Natural killer cell (primary cell): ENCODE measurements at regions not wholly inside any gene's neighbourhood (a gene's known extent, or its start where the extent isn't known, plus 50 kb on each side); places are given as distances from the start of the nearest gene placed in this dataset.
A peak's percentile ranks its signal among the peaks of the same experiment; 100 is the strongest.

Experiments used
- ATAC-seq, 3 donors: fragments of 150-1000 bp in 2 of 3; fragments of 200-7000 bp in 1 of 3; cut with Tn5 transposase; 1 replicate in 1 of 3; 2 replicates in 2 of 3; pipeline ENCODE4 v1.10.0; 2021; ENCODE audit warnings: mild to moderate bottlenecking in 2 of 3, moderate library complexity in 2 of 3
- DNase-seq, 2 donors: peaks; one replicate each; pipeline versions ENCODE4 v3.0.0 to v3.0.0-alpha.2; 2013 to 2021; ENCODE audit warnings: mixed read lengths in 1 of 2
- H3K27ac ChIP-seq: one replicate; pipeline ENCODE4 v1.5.1; 2013; ENCODE audit warnings: mild to moderate bottlenecking, low read length
- H3K27me3 ChIP-seq: one replicate; pipeline ENCODE4 v1.6.1; 2013; ENCODE audit warnings: low read length; ENCODE audit not compliant: control insufficient read depth, insufficient read depth
- H3K36me3 ChIP-seq: one replicate; pipeline ENCODE4 v1.6.1; 2013; ENCODE audit warnings: low read length; ENCODE audit not compliant: control insufficient read depth, insufficient read depth
- H3K4me1 ChIP-seq: one replicate; pipeline ENCODE4 v1.6.1; 2013; ENCODE audit warnings: low read length; ENCODE audit not compliant: control insufficient read depth, insufficient read depth
- H3K4me3 ChIP-seq: one replicate; pipeline ENCODE4 v1.5.1; 2013; ENCODE audit warnings: low read length
- H3K9me3 ChIP-seq: one replicate; pipeline ENCODE4 v1.6.1; 2013; ENCODE audit warnings: low read length; ENCODE audit not compliant: control insufficient read depth, insufficient read depth
- H3K27ac Mint-ChIP-seq, 2 donors: one replicate each; pipeline ENCODE4 v1.8.0; 2022; ENCODE audit warnings: mild to moderate bottlenecking in 2 of 2, mixed read lengths in 2 of 2, moderate library complexity in 1 of 2
- H3K27me3 Mint-ChIP-seq, 2 donors: one replicate each; pipeline ENCODE4 v1.8.0; 2022; ENCODE audit warnings: low read depth in 2 of 2, mixed read lengths in 2 of 2
- H3K36me3 Mint-ChIP-seq: one replicate; pipeline ENCODE4 v1.8.0; 2022; ENCODE audit warnings: mixed read lengths
- H3K4me1 Mint-ChIP-seq, 2 donors: one replicate each; pipeline ENCODE4 v1.8.0; 2022; ENCODE audit warnings: mixed read lengths in 2 of 2
- H3K4me3 Mint-ChIP-seq: one replicate; pipeline ENCODE4 v1.8.0; 2022; ENCODE audit warnings: mild to moderate bottlenecking, moderate library complexity, mixed read lengths
- H3K9me3 Mint-ChIP-seq, 2 donors: one replicate each; pipeline ENCODE4 v1.8.0; 2022; ENCODE audit warnings: mixed read lengths in 2 of 2
- CTCF ChIP-seq: fragments of 200-600 bp; IDR thresholded peaks from one replicate; pipeline ENCODE4 v1.8.0; 2022; ENCODE audit warnings: antibody characterized with exemption
- WGBS: methylation state at CpG from one replicate; pipeline ENCODE4 v1.1.7; 2013; ENCODE audit warnings: missing lambda C conversion rate; ENCODE audit not compliant: insufficient coverage; 5-methylcytosine and 5-hydroxymethylcytosine counted together
- intact Hi-C: fragments of 100-400 bp; cut with micrococcal nuclease; formaldehyde crosslinking; loops from one replicate; pipeline ENCODE4 v1.14.2; 2022

DNA sequence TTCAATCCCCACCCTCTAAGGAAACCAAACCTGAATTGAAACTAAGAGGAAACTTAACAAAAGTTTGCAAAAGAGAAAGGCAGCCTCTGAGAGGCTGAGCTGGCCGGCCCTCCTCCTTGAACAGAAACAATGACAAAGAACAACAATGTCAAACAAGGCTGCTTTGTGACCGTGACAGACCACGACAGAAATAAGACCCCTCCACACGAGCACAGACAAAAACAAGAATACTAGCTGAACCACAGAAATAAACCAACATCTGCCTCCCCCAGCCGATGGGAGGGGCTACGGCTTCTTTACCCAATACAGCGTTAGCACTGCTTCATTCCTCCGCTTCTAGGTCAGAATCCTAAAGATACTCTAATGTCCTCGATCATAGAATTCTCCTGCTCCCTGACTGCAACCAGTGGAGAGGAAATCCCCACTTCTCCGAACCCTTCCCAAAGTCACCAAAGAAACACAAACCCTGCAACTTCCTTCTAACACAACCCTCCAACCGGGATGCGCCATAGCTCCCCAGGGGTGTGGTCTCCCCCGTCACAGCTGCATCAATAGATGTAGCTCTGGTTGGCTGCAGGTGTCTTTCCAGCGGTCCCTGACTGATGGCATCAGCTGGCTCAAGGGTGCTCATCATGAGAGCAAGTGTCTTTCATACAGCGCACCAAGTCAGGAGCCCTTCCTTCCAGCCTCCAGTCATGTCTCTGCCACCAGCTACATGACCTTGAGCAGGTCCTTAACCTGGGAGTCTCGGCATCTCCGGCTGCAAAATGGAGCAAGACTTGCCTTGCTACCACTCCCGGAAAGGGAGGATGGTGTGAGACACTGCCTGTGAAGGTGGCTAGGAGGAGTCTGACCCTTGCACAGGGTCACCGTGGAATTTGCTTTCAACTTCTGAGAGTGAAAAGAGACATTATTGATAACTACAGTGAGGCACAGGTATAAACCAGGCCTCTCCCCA, 198.6 kb downstream of the HAUS1 start:
- intact Hi-C loops, result no loop called here

GRCh38 chr18:46310258-46310657, 206.1 kb downstream of the HAUS1 start:
- Mint-ChIP-seq H3K4me3 (no peak overlapping the region), H3K4me1 (peaks cover 4% of the 10 kb centered on the region in 2 donors), H3K27ac (no peak overlapping the region), H3K27me3 (peaks cover 0 to 9% of the 10 kb centered on the region in 2 donors), H3K36me3 (no peaks in the 10 kb centered on the region), H3K9me3 (no peaks in the 10 kb centered on the region)
- Histone ChIP-seq H3K4me1 (peaks cover 9% of the 10 kb centered on the region), H3K27ac (no peak overlapping the region), H3K9me3 (no peaks in the 10 kb centered on the region), H3K27me3 (no peaks in the 10 kb centered on the region), H3K36me3 (no peaks in the 10 kb centered on the region), H3K4me3 (no peak overlapping the region)
- no peak for TF ChIP-seq CTCF
- intact Hi-C loops, result no loop called here
- 92% methylated on average over 4 of the region's 4 CpGs for WGBS
- ATAC-seq (no peak), DNase-seq (no peak)

More for the DNA sequence above, 198.6 kb downstream of the HAUS1 start:
- Histone ChIP-seq H3K36me3 (no peaks in the 10 kb centered on the region), H3K27ac (no peak overlapping the region), H3K4me1 (peaks cover 7% of the 10 kb centered on the region), H3K27me3 (no peaks in the 10 kb centered on the region), H3K9me3 (no peaks in the 10 kb centered on the region), H3K4me3 (no peak overlapping the region)
- Mint-ChIP-seq H3K27ac (no peak overlapping the region), H3K9me3 (no peaks in the 10 kb centered on the region), H3K4me1 (peaks cover 17% of the 10 kb centered on the region in 2 donors), H3K27me3 (peaks cover 12 to 22% of the 10 kb centered on the region in 2 donors), H3K36me3 (no peaks in the 10 kb centered on the region), H3K4me3 (peak overlapping the region; percentile 33)
- no peak for DNase-seq
- 76% methylated on average over 19 of the region's 19 CpGs for WGBS
- no peak for TF ChIP-seq CTCF
- ATAC-seq, result no peak

DNA sequence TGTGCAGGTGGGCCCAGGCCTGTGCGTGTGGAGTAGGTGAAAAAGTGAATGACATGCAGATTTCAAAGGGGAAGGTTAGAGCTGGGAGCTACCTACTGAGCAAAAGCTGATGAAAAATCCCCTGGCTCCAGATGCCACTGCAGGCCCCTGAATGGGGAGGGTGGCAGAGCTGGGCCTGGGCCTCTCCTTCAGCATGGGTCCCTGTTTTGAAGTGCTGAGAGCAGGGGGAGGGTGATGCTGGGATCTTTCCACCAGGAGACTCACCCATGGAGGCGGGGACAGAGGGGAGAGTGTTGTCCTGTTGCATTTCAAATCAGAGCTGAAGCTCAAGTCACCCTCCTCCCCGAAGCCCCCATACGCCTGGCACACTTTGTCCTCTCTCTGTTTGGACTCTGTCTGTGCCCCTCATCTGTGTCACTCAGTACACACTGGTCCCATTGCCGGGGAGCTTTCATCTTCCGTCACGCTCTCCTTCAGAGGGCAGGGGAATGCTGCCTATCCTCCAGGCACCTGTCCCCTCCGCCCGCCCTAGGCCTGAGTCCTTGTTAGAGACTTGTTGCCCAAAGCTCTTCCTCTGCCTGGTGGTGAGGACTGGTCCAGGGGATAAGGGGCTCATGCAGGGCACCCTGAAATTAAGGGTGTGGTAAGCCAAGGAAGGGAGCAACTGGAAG, 206.6 kb downstream of the HAUS1 start:
- Histone ChIP-seq H3K4me3 (no peak overlapping the region), H3K36me3 (no peaks in the 10 kb centered on the region), H3K27me3 (no peaks in the 10 kb centered on the region), H3K4me1 (peaks cover 12% of the 10 kb centered on the region), H3K27ac (no peak overlapping the region), H3K9me3 (no peaks in the 10 kb centered on the region)
- 89% methylated on average over 9 of the region's 9 CpGs for WGBS
- Mint-ChIP-seq H3K4me1 (peaks cover 4% of the 10 kb centered on the region in 2 donors), H3K27me3 (peaks cover 0 to 9% of the 10 kb centered on the region in 2 donors), H3K9me3 (no peaks in the 10 kb centered on the region), H3K4me3 (no peak overlapping the region), H3K36me3 (no peaks in the 10 kb centered on the region), H3K27ac (no peak overlapping the region)
- ATAC-seq (no peak), DNase-seq (no peak)
- TF ChIP-seq CTCF, result no peak
- intact Hi-C loops, result no loop called here
